Keratinocyte (primary cell): ENCODE measurements at regions not wholly inside any gene's neighbourhood (a gene's known extent, or its start where the extent isn't known, plus 50 kb on each side); places are given as distances from the start of the nearest gene placed in this dataset.

Source experiments
- DNase-seq: peaks from one replicate; pipeline ENCODE4 v3.0.0-alpha.2; 2011; ENCODE audit warnings: low read depth, missing footprints, low spot score
- FAIRE-seq: peaks from 2 replicates; lab custom pipeline; 2011; peaks lifted over from hg19 to GRCh38; lab: Jason Lieb, UNC
- H2AFZ ChIP-seq: 2 replicates; pipeline ENCODE4 v1.6.0; 2012; ENCODE audit warnings: low read length, control low read depth, inconsistent platforms; ENCODE audit not compliant: control insufficient read depth
- H3K27ac ChIP-seq: 2 replicates; pipeline ENCODE4 v1.5.1; 2011; ENCODE audit warnings: low read length; ENCODE audit not compliant: control insufficient read depth, insufficient read depth
- H3K27me3 ChIP-seq: 3 replicates; pipeline ENCODE4 v1.6.0; 2011; ENCODE audit warnings: low read length; ENCODE audit not compliant: control insufficient read depth, insufficient read depth; ENCODE audit errors: extremely low read depth
- H3K36me3 ChIP-seq, 2 experiments: 2 replicates in 1 of 2; 3 replicates in 1 of 2; pipeline ENCODE4 v1.5.1; 2011; ENCODE audit warnings: low read length in 2 of 2, mild to moderate bottlenecking in 1 of 2; ENCODE audit not compliant: control insufficient read depth in 2 of 2, insufficient read depth in 2 of 2; ENCODE audit errors: extremely low read depth in 1 of 2
- H3K4me1 ChIP-seq: 3 replicates; pipeline ENCODE4 v1.5.1; 2011; ENCODE audit warnings: low read length; ENCODE audit not compliant: control insufficient read depth, insufficient read depth; ENCODE audit errors: extremely low read depth
- H3K4me2 ChIP-seq: 3 replicates; pipeline ENCODE4 v1.6.0; 2011; ENCODE audit warnings: low read depth, low read length; ENCODE audit not compliant: control insufficient read depth, insufficient read depth; ENCODE audit errors: extremely low read depth
- H3K4me3 ChIP-seq, 3 experiments: fragments of 200-600 bp in 1 of 3; sonication (generic) in 1 of 3; 2 replicates in 2 of 3; 3 replicates in 1 of 3; pipeline ENCODE4 v1.5.1; 2011 to 2016; ENCODE audit warnings: low read length in 3 of 3, mild to moderate bottlenecking in 3 of 3, control low read depth in 2 of 3, inconsistent platforms in 1 of 3, low read depth in 1 of 3, mixed read lengths in 1 of 3, mixed run types in 1 of 3, moderate library complexity in 1 of 3; ENCODE audit not compliant: control insufficient read depth in 2 of 3, insufficient read depth in 2 of 3; ENCODE audit errors: extremely low read depth in 1 of 3
- H3K79me2 ChIP-seq: 2 replicates; pipeline ENCODE4 v1.6.0; 2012; ENCODE audit warnings: low read length; ENCODE audit not compliant: control insufficient read depth, insufficient read depth
- H3K9ac ChIP-seq: 3 replicates; pipeline ENCODE4 v1.6.0; 2011; ENCODE audit warnings: low read length; ENCODE audit not compliant: control insufficient read depth, insufficient read depth; ENCODE audit errors: extremely low read depth
- H3K9me1 ChIP-seq: 3 replicates; pipeline ENCODE4 v1.6.0; 2011; ENCODE audit warnings: low read length; ENCODE audit not compliant: control insufficient read depth, insufficient read depth; ENCODE audit errors: extremely low read depth
- H3K9me3 ChIP-seq: 2 replicates; pipeline ENCODE4 v1.5.1; 2012; ENCODE audit warnings: low read depth, low read length; ENCODE audit not compliant: control insufficient read depth
- H4K20me1 ChIP-seq: 3 replicates; pipeline ENCODE4 v1.6.0; 2011; ENCODE audit warnings: low read length; ENCODE audit not compliant: control insufficient read depth, insufficient read depth; ENCODE audit errors: extremely low read depth
- EZH2 ChIP-seq: IDR thresholded peaks from one replicate; pipeline ENCODE4 v1.6.1; 2012; ENCODE audit warnings: inconsistent platforms, mild to moderate bottlenecking, low read length, moderate library complexity
- dilution Hi-C: fragments of 300-500 bp; cut with MboI; formaldehyde crosslinking; loops from one replicate; pipeline ENCODE4 v1.7.0; 2020; ENCODE audit warnings: low sequenced_read_pairs; ENCODE audit not compliant: extremely low pct_ligation_motif_present
- TF ChIP-seq, protein P1 (sequence below), 3 experiments: IDR thresholded peaks in 1 of 3; conservative IDR thresholded peaks in 1 of 3; optimal IDR thresholded peaks in 1 of 3; 2 replicates in 2 of 3; 3 replicates in 1 of 3; pipeline versions ENCODE3 to v1.5.1; 2011; ENCODE audit warnings: low read length in 3 of 3, mild to moderate bottlenecking in 3 of 3, moderate library complexity in 2 of 3, control low read depth in 1 of 3, inconsistent platforms in 1 of 3; ENCODE audit not compliant: insufficient read depth in 2 of 3; ENCODE audit errors: extremely low read depth in 1 of 3

DNA sequence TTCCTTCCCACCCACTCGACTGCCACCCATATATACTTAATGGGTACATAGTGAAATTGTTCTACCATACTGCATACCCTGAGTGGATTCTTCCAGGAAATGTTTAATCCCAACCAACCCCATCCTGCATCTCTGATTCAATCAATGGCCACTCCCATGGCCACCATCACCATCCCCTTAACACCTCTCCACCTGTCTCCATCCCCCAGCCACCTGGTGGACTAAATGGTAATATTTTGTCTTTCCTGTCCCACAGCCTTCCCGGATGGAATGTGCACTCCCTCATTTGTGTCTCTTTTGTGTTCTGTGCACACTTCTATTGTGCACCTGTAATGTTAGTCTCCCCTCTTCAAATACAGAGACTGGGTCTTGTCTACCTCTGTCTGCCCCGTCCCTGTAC, 259.9 kb downstream of the ALDH8A1 start:
- H3K4me2 ChIP-seq: no peak overlapping the region
- H3K9ac ChIP-seq: no peak overlapping the region
- peaks cover 10% of the 10 kb centered on the region for H3K27me3 ChIP-seq
- DNase-seq: no peak
- no peaks in the 10 kb centered on the region for H4K20me1 ChIP-seq
- no peaks in the 10 kb centered on the region for H3K79me2 ChIP-seq
- FAIRE-seq: no peak
- no peaks in the 10 kb centered on the region for H3K36me3 ChIP-seq
- no peak for TF ChIP-seq EZH2
- TF ChIP-seq, protein P1, sequence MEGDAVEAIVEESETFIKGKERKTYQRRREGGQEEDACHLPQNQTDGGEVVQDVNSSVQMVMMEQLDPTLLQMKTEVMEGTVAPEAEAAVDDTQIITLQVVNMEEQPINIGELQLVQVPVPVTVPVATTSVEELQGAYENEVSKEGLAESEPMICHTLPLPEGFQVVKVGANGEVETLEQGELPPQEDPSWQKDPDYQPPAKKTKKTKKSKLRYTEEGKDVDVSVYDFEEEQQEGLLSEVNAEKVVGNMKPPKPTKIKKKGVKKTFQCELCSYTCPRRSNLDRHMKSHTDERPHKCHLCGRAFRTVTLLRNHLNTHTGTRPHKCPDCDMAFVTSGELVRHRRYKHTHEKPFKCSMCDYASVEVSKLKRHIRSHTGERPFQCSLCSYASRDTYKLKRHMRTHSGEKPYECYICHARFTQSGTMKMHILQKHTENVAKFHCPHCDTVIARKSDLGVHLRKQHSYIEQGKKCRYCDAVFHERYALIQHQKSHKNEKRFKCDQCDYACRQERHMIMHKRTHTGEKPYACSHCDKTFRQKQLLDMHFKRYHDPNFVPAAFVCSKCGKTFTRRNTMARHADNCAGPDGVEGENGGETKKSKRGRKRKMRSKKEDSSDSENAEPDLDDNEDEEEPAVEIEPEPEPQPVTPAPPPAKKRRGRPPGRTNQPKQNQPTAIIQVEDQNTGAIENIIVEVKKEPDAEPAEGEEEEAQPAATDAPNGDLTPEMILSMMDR (optimal IDR thresholded peaks at IDR 0.05 in 1 of 3, IDR thresholded peaks at IDR 0.05 in 1 of 3, conservative IDR thresholded peaks at IDR 0.05 in 1 of 3; ENCODE audit: extremely low read depth in 1 of 3, insufficient read depth in 2 of 3, low read length in 3 of 3): peak in 1 of 3 experiments; percentile 16
- dilution Hi-C loops: no loop called here
- H3K9me1 ChIP-seq: no peaks in the 10 kb centered on the region
- H3K9me3 ChIP-seq: no peaks in the 10 kb centered on the region
- H3K4me1 ChIP-seq: no peaks in the 10 kb centered on the region
- no peak overlapping the region for H2AFZ ChIP-seq
- no peak overlapping the region for H3K4me3 ChIP-seq
- no peak overlapping the region for H3K27ac ChIP-seq

DNA sequence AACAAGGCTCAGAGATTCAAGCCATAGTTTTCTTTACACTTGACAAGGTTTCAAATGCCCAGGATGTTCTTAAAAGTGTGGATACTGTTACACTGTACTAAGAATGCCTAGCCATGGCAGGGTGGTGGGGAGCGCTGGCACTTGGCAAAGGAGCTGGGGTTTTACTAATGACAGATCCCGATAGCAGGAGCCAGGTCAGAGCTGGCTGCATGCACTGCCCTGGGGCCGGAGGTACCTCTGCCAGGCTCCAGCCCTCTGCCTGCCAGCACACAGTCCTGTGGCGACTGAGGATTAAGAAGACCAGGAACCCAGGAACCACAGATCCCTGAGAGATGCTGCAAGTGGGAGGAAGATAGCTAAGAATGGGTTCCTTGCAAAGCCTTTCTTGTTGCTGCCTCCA, 260.3 kb downstream of the ALDH8A1 start:
- TF ChIP-seq, protein P1 (optimal IDR thresholded peaks at IDR 0.05 in 1 of 3, IDR thresholded peaks at IDR 0.05 in 1 of 3, conservative IDR thresholded peaks at IDR 0.05 in 1 of 3; ENCODE audit: extremely low read depth in 1 of 3, insufficient read depth in 2 of 3, low read length in 3 of 3): no peak
- no peak for TF ChIP-seq EZH2
- H3K4me2 ChIP-seq: no peak overlapping the region
- H3K79me2 ChIP-seq: no peaks in the 10 kb centered on the region
- H3K9ac ChIP-seq: no peak overlapping the region
- H3K4me1 ChIP-seq: no peaks in the 10 kb centered on the region
- DNase-seq (no peak), FAIRE-seq (no peak)
- no peak overlapping the region for H3K4me3 ChIP-seq
- no peaks in the 10 kb centered on the region for H3K36me3 ChIP-seq
- H3K27ac ChIP-seq: no peak overlapping the region
- H3K27me3 ChIP-seq: peaks cover 10% of the 10 kb centered on the region
- no peaks in the 10 kb centered on the region for H4K20me1 ChIP-seq
- dilution Hi-C loops: no loop called here
- H3K9me3 ChIP-seq: no peaks in the 10 kb centered on the region
- no peaks in the 10 kb centered on the region for H3K9me1 ChIP-seq
- no peak overlapping the region for H2AFZ ChIP-seq
